Neural progenitor cell (in vitro differentiated cells): ENCODE measurements at regions not wholly inside any gene's neighbourhood (a gene's known extent, or its start where the extent isn't known, plus 50 kb on each side); places are given as distances from the start of the nearest gene placed in this dataset.

Source experiments
- DNase-seq: peaks from one replicate; pipeline ENCODE4 v3.0.0-alpha.2; 2016; ENCODE audit warnings: low spot score
- H2AFZ ChIP-seq: fragments of 200-600 bp; sonication (generic); replicated peaks from 2 replicates; pipeline ENCODE4 v1.6.1; 2016; ENCODE audit warnings: antibody characterized with exemption
- H3F3A ChIP-seq: fragments of 200-600 bp; sonication (generic); 2 replicates; pipeline ENCODE4 v1.6.1; 2016; ENCODE audit warnings: antibody characterized with exemption, low read depth
- H3K27ac ChIP-seq: fragments of 200-600 bp; sonication (generic); 2 replicates; pipeline ENCODE4 v1.5.1; 2016; ENCODE audit warnings: mild to moderate bottlenecking
- H3K27me3 ChIP-seq: fragments of 200-600 bp; sonication (generic); 2 replicates; pipeline ENCODE4 v1.6.1; 2016; ENCODE audit warnings: mild to moderate bottlenecking, moderate library complexity
- H3K36me3 ChIP-seq: fragments of 200-600 bp; sonication (generic); 2 replicates; pipeline ENCODE4 v1.5.1; 2016
- H3K4me1 ChIP-seq: fragments of 200-600 bp; sonication (generic); 2 replicates; pipeline ENCODE4 v1.6.1; 2016; ENCODE audit warnings: mixed run types
- H3K4me2 ChIP-seq: fragments of 200-600 bp; sonication (generic); 2 replicates; pipeline ENCODE4 v1.6.1; 2016
- H3K4me3 ChIP-seq: fragments of 200-600 bp; sonication (generic); 2 replicates; pipeline ENCODE4 v1.5.1; 2016
- H3K79me2 ChIP-seq: fragments of 200-600 bp; sonication (generic); 2 replicates; pipeline ENCODE4 v1.6.1; 2016; ENCODE audit warnings: low read depth
- H3K9ac ChIP-seq: fragments of 200-600 bp; sonication (generic); 2 replicates; pipeline ENCODE4 v1.6.1; 2016
- H3K9me3 ChIP-seq: fragments of 200-600 bp; sonication (generic); 2 replicates; pipeline ENCODE4 v1.5.1; 2016; ENCODE audit warnings: low read depth
- H4K20me1 ChIP-seq: fragments of 200-600 bp; sonication (generic); 2 replicates; pipeline ENCODE4 v1.6.1; 2016; ENCODE audit warnings: low read depth
- H3K27ac Mint-ChIP-seq: 3 replicates; pipeline ENCODE4 v1.8.0; 2021; ENCODE audit warnings: mixed read lengths
- H3K27me3 Mint-ChIP-seq: 2 replicates; pipeline ENCODE4 v1.8.0; 2022; ENCODE audit warnings: low read depth, mild to moderate bottlenecking, inconsistent platforms, moderate library complexity, mixed read lengths; ENCODE audit not compliant: insufficient read depth
- H3K36me3 Mint-ChIP-seq: 3 replicates; pipeline ENCODE4 v1.8.0; 2021; ENCODE audit warnings: mixed read lengths
- H3K4me1 Mint-ChIP-seq: 3 replicates; pipeline ENCODE4 v1.8.0; 2021; ENCODE audit warnings: mixed read lengths
- H3K4me3 Mint-ChIP-seq: 3 replicates; pipeline ENCODE4 v1.8.0; 2021; ENCODE audit warnings: mild to moderate bottlenecking, moderate library complexity, mixed read lengths
- H3K9me3 Mint-ChIP-seq: 3 replicates; pipeline ENCODE4 v1.8.0; 2020; ENCODE audit warnings: mixed read lengths
- CTCF ChIP-seq: fragments of 200-600 bp; sonication (generic); IDR thresholded peaks from 2 replicates; pipeline ENCODE4 v1.5.1; 2017; ENCODE audit warnings: antibody characterized with exemption, mild to moderate bottlenecking
- EZH2 ChIP-seq: fragments of 200-600 bp; sonication (generic); IDR thresholded peaks from 2 replicates; pipeline ENCODE4 v1.6.1; 2017; ENCODE audit warnings: antibody characterized with exemption, mild to moderate bottlenecking, moderate library complexity
- EZH2phosphoT487 ChIP-seq: fragments of 200-600 bp; sonication (generic); IDR thresholded peaks from 2 replicates; pipeline ENCODE4 v1.6.1; 2017; ENCODE audit warnings: antibody characterized with exemption

- H3F3A ChIP-seq = no peaks in the 10 kb centered on the region
- no peak overlapping the region for H2AFZ ChIP-seq
- no peaks in the 10 kb centered on the region for H3K36me3 ChIP-seq
- H3K9me3 ChIP-seq = no peaks in the 10 kb centered on the region
- Mint-ChIP-seq H3K27me3 (peaks cover 2% of the 10 kb centered on the region), H3K4me3 (no peak overlapping the region), H3K9me3 (peaks cover 1% of the 10 kb centered on the region), H3K36me3 (no peaks in the 10 kb centered on the region), H3K27ac (no peak overlapping the region), H3K4me1 (peaks cover 2% of the 10 kb centered on the region)
- no peaks in the 10 kb centered on the region for H4K20me1 ChIP-seq
- H3K27me3 ChIP-seq = no peaks in the 10 kb centered on the region
- no peak overlapping the region for H3K9ac ChIP-seq
- TF ChIP-seq CTCF (no peak), EZH2 (no peak), EZH2phosphoT487 (no peak)
- H3K27ac ChIP-seq = no peak overlapping the region
- no peaks in the 10 kb centered on the region for H3K4me1 ChIP-seq
- H3K79me2 ChIP-seq = no peaks in the 10 kb centered on the region
- no peak overlapping the region for H3K4me2 ChIP-seq
- no peak for DNase-seq
- H3K4me3 ChIP-seq = no peak overlapping the region
These were observed 209.2 kb upstream of the KLF4 start for GRCh38 chr9:107698779-107699178.

GRCh38 chr9:107696302-107696701 lies 206.7 kb upstream of the KLF4 start:
- Histone ChIP-seq H3K9ac (no peak overlapping the region), H2AFZ (no peak overlapping the region), H3F3A (no peaks in the 10 kb centered on the region), H3K4me1 (no peaks in the 10 kb centered on the region), H3K27me3 (no peaks in the 10 kb centered on the region), H3K36me3 (no peaks in the 10 kb centered on the region), H3K4me3 (no peak overlapping the region), H4K20me1 (no peaks in the 10 kb centered on the region), H3K4me2 (no peak overlapping the region), H3K9me3 (no peaks in the 10 kb centered on the region), H3K27ac (no peak overlapping the region), H3K79me2 (no peaks in the 10 kb centered on the region)
- Mint-ChIP-seq H3K9me3 (no peaks in the 10 kb centered on the region), H3K27me3 (peaks cover 2% of the 10 kb centered on the region), H3K27ac (no peak overlapping the region), H3K36me3 (no peaks in the 10 kb centered on the region), H3K4me1 (peaks cover 2% of the 10 kb centered on the region), H3K4me3 (no peak overlapping the region)
- TF ChIP-seq CTCF = no peak
- no peak for TF ChIP-seq EZH2phosphoT487
- no peak for TF ChIP-seq EZH2
- DNase-seq = no peak

GRCh38 chr9:107694390-107694789 lies 204.8 kb upstream of the KLF4 start:
- DNase-seq = no peak
- no peak overlapping the region for H3K4me3 Mint-ChIP-seq
- Histone ChIP-seq H2AFZ (no peak overlapping the region), H3K4me3 (no peak overlapping the region), H3K4me2 (no peak overlapping the region), H4K20me1 (no peaks in the 10 kb centered on the region), H3F3A (no peaks in the 10 kb centered on the region), H3K9me3 (no peaks in the 10 kb centered on the region), H3K36me3 (no peaks in the 10 kb centered on the region), H3K27ac (no peak overlapping the region), H3K9ac (no peak overlapping the region), H3K4me1 (no peaks in the 10 kb centered on the region), H3K79me2 (no peaks in the 10 kb centered on the region), H3K27me3 (no peaks in the 10 kb centered on the region)
- no peaks in the 10 kb centered on the region for H3K36me3 Mint-ChIP-seq
- H3K27ac Mint-ChIP-seq = no peak overlapping the region
- no peak for TF ChIP-seq EZH2
- no peaks in the 10 kb centered on the region for H3K9me3 Mint-ChIP-seq
- H3K4me1 Mint-ChIP-seq = peaks cover 2% of the 10 kb centered on the region
- peaks cover 2% of the 10 kb centered on the region for H3K27me3 Mint-ChIP-seq

- Histone ChIP-seq H3K27ac (no peak overlapping the region), H3K79me2 (no peaks in the 10 kb centered on the region), H4K20me1 (no peaks in the 10 kb centered on the region), H3K4me1 (no peaks in the 10 kb centered on the region), H2AFZ (no peak overlapping the region), H3K4me3 (no peak overlapping the region), H3K4me2 (no peak overlapping the region), H3K27me3 (no peaks in the 10 kb centered on the region), H3K9me3 (no peaks in the 10 kb centered on the region), H3K36me3 (no peaks in the 10 kb centered on the region), H3F3A (no peaks in the 10 kb centered on the region), H3K9ac (no peak overlapping the region)
- no peak overlapping the region for H3K4me3 Mint-ChIP-seq
- TF ChIP-seq EZH2 = no peak
- no peak for TF ChIP-seq EZH2phosphoT487
- TF ChIP-seq CTCF = no peak
- peaks cover 2% of the 10 kb centered on the region for H3K27me3 Mint-ChIP-seq
- no peaks in the 10 kb centered on the region for H3K9me3 Mint-ChIP-seq
- DNase-seq = no peak
- H3K4me1 Mint-ChIP-seq = no peaks in the 10 kb centered on the region
- no peaks in the 10 kb centered on the region for H3K36me3 Mint-ChIP-seq
- no peak overlapping the region for H3K27ac Mint-ChIP-seq
These were observed 204.2 kb upstream of the KLF4 start for GRCh38 chr9:107693625-107694326.
